ENCODE measurements at regions not wholly inside any gene's neighbourhood (a gene's known extent, or its start where the extent isn't known, plus 50 kb on each side); places are given as distances from the start of the nearest gene placed in this dataset.

GRCh38 chr14:38790916-38791315, 312.1 kb downstream of the SEC23A start:
- H3K9me3 ChIP-seq: no peaks in the 10 kb centered on the region
- DNase-seq: no peak
- no peak for TF ChIP-seq CTCF (IDR thresholded peaks at IDR 0.05)
- no peak overlapping the region for H3K9ac ChIP-seq (ENCODE audit: low read depth in 2 of 2, low read length in 2 of 2)
- no peaks in the 10 kb centered on the region for H3K36me3 ChIP-seq
- H3K4me3 ChIP-seq: no peak overlapping the region
- H3K27me3 ChIP-seq: no peaks in the 10 kb centered on the region
- H3K27ac ChIP-seq: no peak overlapping the region
- intact Hi-C loops (cut with DNase I): no loop called here
- no peaks in the 10 kb centered on the region for H3K4me1 ChIP-seq

- Histone ChIP-seq H3K4me3 (no peak overlapping the region), H3K9ac (ENCODE audit: low read depth in 2 of 2, low read length in 2 of 2) (no peak overlapping the region), H3K36me3 (no peaks in the 10 kb centered on the region), H3K27ac (no peak overlapping the region), H3K9me3 (no peaks in the 10 kb centered on the region), H3K4me1 (no peaks in the 10 kb centered on the region), H3K27me3 (no peaks in the 10 kb centered on the region)
- intact Hi-C loops (cut with DNase I): no loop called here
- DNase-seq: no peak
- TF ChIP-seq CTCF (IDR thresholded peaks at IDR 0.05): no peak
These were observed 313.2 kb downstream of the SEC23A start for GRCh38 chr14:38789805-38790204.

- no peaks in the 10 kb centered on the region for H3K27me3 ChIP-seq
- TF ChIP-seq CTCF (IDR thresholded peaks at IDR 0.05): no peak
- H3K36me3 ChIP-seq: no peaks in the 10 kb centered on the region
- H3K4me1 ChIP-seq: no peaks in the 10 kb centered on the region
- intact Hi-C loops (cut with DNase I): no loop called here
- no peak for DNase-seq
- no peak overlapping the region for H3K4me3 ChIP-seq
- H3K9ac ChIP-seq (ENCODE audit: low read depth in 2 of 2, low read length in 2 of 2): no peak overlapping the region
- H3K27ac ChIP-seq: no peak overlapping the region
- H3K9me3 ChIP-seq: no peaks in the 10 kb centered on the region
These were observed 315.0 kb downstream of the SEC23A start for GRCh38 chr14:38788060-38788459.

GRCh38 chr14:38786921-38787320, 316.1 kb downstream of the SEC23A start:
- no peaks in the 10 kb centered on the region for H3K27me3 ChIP-seq
- TF ChIP-seq CTCF (IDR thresholded peaks at IDR 0.05): no peak
- no peak overlapping the region for H3K4me3 ChIP-seq
- H3K9me3 ChIP-seq: no peaks in the 10 kb centered on the region
- H3K27ac ChIP-seq: no peak overlapping the region
- no peaks in the 10 kb centered on the region for H3K36me3 ChIP-seq
- H3K9ac ChIP-seq (ENCODE audit: low read depth in 2 of 2, low read length in 2 of 2): no peak overlapping the region
- intact Hi-C loops (cut with DNase I): no loop called here
- no peak for DNase-seq
- H3K4me1 ChIP-seq: no peaks in the 10 kb centered on the region

GRCh38 chr14:38777401-38777800, 325.6 kb downstream of the SEC23A start:
- Histone ChIP-seq H3K9me3 (no peaks in the 10 kb centered on the region), H3K4me1 (no peaks in the 10 kb centered on the region), H3K36me3 (no peaks in the 10 kb centered on the region), H3K9ac (ENCODE audit: low read depth in 2 of 2, low read length in 2 of 2) (no peak overlapping the region), H3K4me3 (no peak overlapping the region), H3K27me3 (no peaks in the 10 kb centered on the region), H3K27ac (no peak overlapping the region)
- DNase-seq: no peak
- intact Hi-C loops (cut with DNase I): no loop called here
- TF ChIP-seq CTCF (IDR thresholded peaks at IDR 0.05): no peak

GRCh38 chr14:38775986-38776385, 327.0 kb downstream of the SEC23A start:
- Histone ChIP-seq H3K27me3 (no peaks in the 10 kb centered on the region), H3K9ac (ENCODE audit: low read depth in 2 of 2, low read length in 2 of 2) (no peak overlapping the region), H3K27ac (no peak overlapping the region), H3K9me3 (no peaks in the 10 kb centered on the region), H3K36me3 (no peaks in the 10 kb centered on the region), H3K4me1 (no peaks in the 10 kb centered on the region), H3K4me3 (no peak overlapping the region)
- no peak for DNase-seq
- intact Hi-C loops (cut with DNase I): no loop called here
- no peak for TF ChIP-seq CTCF (IDR thresholded peaks at IDR 0.05)
